Activated gamma-delta T cell treated with anti-CD3 and anti-CD28 coated beads, Interleukin-2, amount 50 U/mL, for 16 hours (primary cell): ENCODE measurements at regions not wholly inside any gene's neighbourhood (a gene's known extent, or its start where the extent isn't known, plus 50 kb on each side); places are given as distances from the start of the nearest gene placed in this dataset.

Experiments used
- DNase-seq: peaks from one replicate; pipeline ENCODE4 v3.0.0-alpha.2; 2020; ENCODE audit warnings: low read depth

DNA sequence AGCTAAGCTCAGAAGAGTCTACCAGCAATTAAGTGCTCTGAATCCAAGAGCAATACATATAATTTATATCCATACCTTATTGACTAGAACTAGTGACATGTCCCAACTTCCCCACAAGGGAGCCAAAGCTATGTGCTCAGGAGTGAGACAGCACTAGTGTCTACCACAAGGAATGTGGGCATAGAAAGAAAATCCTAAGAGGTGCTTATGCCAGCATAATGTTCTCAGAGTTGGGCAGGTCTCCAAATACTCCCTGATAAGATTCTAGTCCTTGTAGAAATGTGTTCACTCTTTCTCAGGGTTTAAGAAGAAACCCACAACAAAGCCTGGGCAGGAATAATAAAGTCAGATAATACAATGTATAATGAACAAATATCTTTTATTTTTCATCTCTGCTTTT lies 275.1 kb downstream of the BRINP1 start:
- no peak for DNase-seq

DNA sequence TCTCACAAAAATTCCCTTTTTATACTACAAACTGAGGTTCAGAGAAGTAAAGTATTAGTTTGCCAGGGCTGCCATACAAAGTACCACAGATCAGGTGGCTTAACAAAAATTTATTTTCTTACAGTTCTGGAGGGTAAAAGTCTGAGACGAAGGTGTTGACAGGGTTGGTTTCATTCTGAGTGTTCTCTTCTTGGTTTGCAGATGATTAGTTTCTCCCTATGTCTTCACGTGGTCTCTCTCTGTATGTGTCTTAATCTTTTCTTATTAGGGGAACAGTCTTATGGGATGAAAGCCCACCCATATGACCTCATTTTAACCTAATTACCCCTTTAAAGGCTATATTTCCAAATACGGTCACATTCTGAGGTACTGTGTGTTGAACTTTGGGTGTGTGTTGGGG lies 274.2 kb downstream of the BRINP1 start:
- no peak for DNase-seq

DNA sequence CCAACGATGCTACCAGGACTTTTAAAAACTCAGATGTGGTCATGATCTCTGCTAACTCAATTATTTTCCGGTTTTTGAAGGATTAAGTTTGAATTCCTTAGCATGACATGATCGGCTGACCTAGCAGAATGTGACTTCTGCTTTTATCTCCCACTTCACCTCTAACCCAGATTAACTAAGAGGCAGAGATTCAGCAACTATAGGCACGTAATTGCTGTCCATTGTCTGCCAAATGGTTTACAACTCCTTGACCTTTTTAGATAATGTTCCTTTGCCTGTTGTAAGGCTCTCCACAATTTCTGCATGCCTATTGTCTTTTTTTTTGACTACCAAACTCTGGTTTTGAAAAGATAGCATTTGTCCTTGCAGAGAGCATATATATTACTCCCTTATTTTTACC lies 268.2 kb downstream of the BRINP1 start:
- no peak for DNase-seq

DNA sequence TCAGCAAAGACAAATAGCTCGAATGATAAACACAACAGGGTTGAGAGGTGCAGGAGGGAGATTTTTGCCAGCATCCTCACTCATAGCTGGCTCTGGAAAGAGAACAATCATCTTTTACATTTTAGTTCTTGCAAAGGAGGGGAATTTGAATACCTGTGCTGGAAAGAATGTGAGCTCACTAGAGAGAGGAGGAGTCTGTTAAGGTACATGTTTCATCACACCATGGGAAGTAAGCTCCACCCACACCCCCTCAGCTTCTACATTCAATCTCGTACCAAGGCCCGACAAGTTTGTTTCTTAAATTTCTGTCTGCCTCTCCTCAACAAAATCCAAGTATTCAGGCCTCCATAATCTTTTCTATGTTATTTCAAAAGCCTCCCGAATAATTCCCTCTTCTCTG lies 254.6 kb downstream of the BRINP1 start:
- no peak for DNase-seq
